Ammon's horn (tissue), 1 donor: ENCODE measurements at regions not wholly inside any gene's neighbourhood (a gene's known extent, or its start where the extent isn't known, plus 50 kb on each side); places are given as distances from the start of the nearest gene placed in this dataset.
"Not testable (repeated sequence)": the region's sequence is repeated elsewhere in the genome, so short reads cannot be mapped to it uniquely, and the experiment has no call there.

ENCODE experiments used
- DNase-seq: peaks from one replicate; pipeline ENCODE4 v3.0.0-alpha.2; 2016; ENCODE audit warnings: low spot score

DNA sequence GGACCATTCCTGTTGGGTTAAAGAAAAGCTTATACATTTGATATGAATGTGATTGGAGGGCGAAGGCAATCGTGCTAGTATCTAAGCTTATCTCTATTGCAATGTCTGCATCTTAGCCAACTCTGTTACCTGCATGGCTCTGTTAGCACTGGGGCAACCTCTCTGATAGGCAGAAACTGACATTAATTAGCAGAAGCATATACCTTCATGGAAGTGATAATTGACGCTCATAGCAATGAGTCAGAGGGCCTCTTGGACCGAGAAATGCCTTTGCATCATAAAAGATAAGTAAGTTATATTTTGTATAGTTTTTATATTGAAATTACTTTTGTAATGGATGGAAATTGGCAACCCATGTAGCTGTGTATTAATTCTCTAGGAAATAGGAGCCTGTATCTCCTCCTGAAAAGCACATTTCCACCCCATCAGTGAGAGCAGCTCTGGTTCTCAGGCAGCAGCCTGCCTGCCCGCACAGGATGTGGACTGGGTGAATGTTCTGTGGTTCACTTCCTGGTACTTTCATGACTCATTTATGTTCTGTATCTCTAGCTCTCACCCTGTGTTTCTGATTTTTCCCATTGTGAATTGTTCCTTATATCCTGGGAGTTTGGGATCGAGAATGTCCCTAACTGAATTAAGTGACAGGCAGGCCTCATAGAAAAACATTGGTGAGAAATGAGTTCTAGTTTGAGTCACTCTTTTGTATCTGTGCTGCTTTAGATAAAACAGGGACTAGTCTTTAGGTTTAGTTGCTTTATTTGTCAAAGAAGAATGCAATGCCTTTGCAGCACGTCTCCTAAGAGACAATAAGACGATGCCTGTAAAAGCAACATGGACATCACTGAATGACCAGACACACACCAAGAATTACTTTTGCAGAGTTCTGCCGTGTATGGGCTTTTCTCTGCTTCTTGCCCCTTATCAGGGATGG lies 344.9 kb downstream of the DCDC2C start:
- DNase-seq: no peak

DNA sequence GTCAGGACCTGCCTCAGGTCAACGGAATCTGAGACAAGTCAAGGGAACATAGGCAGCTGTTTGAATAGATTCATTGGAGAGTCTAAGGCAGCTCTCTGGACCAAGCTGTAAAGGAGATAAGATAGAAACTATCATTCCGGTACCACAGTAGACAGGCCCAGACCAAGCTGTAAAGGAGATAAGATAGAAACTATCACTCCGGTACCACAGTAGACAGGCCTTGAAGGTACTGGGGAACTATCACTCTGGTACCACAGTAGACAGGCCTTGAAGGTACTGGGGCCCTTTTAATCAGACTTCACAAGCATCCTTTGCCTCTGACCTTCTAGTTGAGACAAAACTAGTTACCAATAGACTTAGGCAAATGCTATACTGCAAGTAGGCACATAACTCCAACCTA lies 346.1 kb downstream of the DCDC2C start:
- DNase-seq: no peak

DNA sequence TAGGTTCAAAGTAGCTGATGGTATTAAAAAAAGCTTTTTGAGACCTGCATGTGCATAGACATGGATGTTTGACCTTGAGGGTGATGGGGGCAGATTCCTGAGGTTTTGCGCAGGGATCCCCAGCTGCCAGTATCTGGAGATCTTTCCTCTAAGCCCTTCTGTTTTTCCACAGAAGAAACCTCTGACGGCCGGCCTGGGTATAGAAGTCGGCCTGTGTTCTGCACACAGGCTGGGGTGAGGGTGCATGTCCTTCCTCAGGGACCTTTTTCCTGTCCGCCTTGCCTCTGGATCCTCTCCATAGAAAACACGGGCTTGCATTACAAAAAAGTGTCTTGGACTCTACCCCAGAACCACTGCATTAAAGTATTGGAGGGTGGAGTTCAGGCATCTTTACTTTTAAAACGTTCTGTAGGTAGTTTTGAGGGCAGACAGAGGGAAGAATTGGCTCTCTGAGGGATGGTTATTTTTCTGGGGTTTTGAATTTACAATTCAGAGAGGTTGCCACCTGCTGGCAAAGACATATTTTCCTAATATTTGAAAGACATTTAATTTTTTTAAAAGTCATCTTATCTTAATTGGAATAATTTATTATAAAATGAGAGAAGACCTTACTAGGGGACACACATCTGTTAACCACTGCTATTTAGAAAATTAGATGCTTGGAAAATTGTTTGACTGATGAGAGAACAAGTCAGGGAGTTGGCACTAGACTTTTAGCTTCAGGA lies 350.6 kb downstream of the DCDC2C start:
- no peak for DNase-seq

DNA sequence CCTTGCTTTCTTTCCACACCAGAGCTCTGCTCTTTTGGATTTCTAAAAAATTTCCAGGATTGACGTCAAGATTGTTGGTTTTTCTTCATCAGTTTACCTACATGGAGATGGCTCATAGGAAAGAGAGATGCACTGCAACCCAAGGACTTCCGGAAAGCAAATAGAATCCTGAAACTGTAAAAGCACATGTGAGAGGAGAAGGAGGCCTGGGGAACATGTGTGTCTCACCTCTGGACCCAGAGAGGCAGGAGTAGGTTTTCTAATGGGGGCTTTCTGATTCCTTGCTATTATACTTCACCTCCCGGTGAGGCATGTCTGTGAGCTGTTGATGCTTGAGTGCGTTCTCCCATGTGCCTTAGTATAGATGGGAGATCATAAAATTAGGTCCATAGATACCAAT lies 362.8 kb downstream of the DCDC2C start:
- DNase-seq: no peak

DNA sequence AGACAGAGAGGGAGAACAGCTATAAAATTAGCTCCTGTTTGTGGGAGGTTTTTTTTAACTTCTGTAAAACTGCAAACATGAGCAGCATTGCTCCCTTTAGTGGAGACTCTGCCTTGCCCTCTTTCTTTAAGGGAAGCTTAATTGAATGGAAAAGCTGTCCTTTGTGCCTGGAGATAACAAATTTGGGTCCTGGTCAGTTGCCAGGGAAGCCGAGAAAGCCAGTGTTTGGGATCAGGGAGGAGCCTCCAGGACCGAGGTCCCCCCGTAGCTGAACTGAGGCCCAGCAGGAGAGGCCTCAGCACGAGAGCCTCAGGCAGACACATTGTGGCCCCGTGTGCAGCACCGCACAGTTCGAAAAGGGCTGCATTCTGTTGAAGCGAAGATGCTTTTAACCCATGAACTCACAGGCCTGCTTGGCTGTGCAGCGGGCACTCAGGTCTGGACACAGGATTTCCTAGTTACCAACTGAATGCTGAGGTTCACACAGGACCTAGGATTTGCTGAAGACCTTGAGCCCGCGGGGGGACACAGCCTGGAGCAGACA lies 369.7 kb downstream of the DCDC2C start:
- DNase-seq: no peak

DNA sequence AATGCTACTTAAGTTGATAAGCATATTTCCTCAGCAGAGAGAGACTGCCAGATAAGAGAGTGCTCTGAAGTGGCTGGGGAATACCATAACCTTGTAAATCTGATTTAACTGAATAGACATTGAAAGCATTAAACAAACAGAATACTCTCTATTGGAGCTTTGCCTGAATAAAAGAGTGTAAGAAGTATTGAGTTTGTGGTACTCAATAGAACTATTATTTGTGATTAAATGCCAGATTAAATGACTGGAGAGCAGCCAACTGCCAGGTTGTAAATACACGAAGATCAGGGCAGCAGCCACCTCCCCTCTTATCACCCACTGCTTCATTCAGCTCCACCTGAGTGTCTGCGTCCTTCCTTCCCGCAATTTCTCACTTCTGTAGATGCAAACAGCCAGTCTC lies 373.6 kb downstream of the DCDC2C start:
- DNase-seq: no peak

DNA sequence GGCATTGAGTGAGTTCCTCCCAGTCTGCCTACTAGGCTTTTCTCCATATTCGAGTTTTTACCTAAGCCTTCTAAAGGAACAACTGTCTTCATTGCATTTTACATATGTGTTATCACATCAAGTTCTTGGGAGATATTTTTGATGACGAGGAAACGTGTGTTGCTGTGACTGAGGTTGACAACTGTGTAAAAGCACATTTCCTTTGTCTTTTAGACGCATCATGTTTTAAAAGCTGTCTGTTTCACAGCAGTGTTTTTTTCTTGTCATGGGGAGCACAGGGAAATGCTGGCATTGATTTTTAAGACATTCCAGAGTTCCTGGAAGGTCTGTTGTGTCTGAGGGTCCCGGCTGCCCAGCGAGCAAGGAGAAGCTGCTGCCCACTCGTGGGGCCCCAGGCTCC lies 381.8 kb downstream of the DCDC2C start:
- DNase-seq: no peak

DNA sequence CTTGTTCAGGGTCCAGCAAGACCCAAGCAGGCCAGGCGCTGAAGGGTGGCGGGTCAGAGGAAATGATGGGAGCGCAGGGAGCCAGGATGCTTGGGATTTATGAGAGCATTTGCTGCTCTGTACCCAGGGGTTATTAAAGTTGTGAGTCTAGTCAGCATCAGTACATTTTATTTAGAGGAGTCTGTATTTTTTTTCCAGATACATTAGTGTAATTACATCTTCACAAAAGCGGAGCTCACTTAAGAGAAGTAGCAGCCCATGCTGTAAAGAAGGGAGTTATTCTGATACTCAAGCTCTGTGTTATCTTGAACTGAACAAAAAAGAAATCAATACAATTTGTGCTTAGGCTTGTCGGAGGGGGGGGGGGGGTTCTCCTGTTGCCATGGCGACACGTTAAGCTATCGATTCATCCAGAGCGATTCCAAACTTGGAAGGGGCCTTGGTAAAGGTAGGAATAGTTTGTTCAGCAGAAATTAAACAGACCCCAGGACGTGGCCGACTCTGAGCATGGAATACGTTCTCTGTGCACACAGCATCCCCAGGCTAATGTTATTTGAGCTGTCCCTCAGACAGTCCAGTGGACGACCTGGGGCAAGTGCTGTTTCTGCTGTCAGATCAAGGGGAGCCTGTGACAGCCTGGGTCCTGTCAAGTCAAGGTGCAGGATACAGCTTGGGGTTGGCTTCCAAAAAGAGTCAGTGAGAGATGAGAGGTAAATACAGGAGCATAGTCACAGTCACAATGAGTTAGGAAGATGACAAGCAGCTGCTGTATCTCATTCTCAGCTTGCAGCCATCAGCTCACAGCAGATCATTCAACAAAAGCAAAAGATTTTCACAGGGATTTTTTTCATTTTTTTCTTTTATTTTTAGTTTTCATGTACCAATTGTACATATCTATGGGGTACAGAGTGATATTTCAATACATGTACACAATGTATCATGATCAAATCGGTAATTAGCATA lies 387.6 kb downstream of the DCDC2C start:
- DNase-seq: no peak

DNA sequence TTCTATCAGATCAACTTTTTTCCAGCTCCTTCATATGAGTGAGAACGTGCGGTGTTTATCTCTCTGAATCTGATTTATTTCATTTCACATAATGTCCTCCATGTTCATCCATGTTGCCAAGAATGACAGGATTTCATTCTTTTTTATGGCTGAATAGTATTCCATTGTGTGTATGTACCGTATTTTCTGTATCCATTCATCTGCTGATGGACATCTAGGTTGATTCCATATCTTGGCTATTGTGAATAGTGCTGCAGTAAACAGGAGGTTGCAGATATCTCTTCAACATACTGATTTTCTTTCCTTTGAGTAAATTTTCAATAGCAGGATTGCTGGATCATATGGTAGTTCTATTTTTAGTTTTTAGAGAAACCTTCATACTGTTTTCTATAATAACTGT lies 388.5 kb downstream of the DCDC2C start:
- DNase-seq: no peak

DNA sequence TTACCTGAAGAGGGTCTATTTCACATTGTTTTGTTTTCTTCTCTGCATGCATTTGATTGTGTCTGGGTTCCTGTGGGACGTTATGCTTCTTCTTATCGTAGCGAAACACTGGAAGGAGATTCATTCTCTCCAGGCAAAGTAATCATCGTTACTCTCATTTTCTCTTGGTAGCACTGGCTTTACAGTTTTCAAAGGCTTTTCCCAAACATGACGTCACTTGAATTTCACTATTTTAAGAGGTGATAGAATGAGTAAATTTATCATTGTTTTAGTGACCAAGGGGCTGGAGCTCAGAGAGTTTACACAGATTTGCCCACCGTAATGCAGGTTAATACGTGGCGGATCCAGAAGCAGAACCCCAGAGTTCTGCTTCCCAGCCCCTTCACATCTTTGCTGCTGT lies 391.4 kb downstream of the DCDC2C start:
- no peak for DNase-seq

DNA sequence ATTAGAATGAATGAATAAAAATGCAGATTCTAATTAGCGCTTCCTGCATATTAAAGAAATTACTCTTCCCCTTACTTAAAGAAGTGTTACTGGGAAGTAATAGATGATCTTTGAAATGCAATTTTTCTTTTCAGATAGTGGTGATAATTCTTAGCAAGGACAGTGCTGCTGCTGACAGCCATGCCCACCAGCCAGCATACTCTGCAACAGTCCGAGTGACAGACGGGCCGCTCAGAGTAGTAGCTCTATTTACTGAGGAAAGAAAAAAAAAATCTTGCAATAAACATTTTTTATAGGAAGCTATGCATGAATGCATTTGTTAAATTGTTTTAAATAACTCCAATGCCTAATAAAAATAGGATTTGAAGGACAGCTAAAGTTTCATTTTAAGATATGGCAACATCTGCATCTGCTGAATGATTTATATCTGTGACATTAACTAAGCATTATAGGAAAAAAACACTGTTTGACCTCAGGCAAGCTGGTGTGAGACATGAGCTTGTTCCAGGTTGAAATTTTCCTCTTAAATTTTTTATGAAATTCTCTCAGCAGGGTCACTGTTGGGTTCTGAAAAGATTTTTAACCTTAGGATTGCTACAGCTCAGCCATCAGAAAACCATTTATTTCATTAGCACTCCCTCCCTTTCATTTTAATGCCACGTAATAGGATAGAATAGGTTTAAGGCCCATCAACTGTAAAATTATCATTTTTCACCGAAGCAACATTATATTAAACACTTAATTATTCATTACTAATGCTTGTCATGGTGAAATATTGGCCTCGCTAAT lies 393.8 kb downstream of the DCDC2C start:
- DNase-seq: no peak

DNA sequence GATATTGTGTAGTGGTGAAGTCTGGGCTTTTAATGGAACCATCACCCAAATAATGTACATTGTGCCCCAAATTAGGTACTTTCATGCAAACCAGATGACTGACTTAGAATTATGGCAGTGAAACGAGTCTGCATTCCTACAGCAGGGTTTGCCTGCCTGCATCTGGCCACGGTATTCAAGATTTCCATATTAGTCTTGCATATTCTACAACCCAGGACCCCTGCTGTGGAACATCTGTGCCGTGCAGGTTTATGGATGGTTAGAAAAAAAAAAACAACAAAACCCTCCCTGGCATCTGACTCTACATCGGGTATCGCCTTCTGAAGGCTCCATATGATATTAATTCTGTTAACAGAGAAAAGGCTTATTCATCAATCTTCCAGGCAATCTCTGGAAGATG lies 394.8 kb downstream of the DCDC2C start:
- no peak for DNase-seq

DNA sequence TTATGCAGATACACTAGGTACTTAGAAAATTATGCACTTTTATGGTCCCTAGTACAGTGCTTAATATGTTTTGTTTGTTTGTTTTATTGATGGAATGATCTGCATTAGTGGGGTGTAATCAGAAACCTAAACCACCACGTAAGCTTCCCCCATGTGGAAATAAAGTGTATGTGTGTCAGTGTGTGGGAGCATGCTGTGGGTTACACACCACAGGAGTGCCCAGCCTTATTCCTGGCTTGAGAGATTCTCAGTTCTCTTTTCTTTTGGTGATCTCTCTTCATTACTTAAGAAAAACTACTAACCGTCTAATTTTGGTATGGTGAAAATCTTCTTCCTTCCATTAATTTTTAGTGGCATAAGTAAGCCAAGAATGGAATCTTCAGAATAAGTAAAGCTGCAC lies 398.6 kb downstream of the DCDC2C start:
- DNase-seq: no peak

DNA sequence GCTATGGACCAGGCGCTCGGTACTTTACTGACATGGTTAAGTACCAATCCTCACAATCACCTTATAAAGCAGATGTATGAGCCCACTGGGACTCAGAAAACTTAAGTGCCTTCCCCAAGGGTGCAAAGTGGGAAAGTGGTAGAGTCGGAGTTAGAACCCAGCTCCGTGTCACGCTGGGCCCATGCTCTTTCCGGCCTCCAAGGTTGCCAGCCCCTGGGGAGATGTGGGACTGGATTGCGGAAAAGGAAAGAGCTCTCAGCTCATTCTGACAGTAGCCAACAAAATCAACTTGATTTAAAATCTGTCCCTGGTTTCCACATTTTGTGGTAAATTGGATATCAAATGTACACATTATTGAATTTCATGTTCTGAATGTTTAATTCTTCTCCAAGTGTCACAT lies 403.8 kb downstream of the DCDC2C start:
- no peak for DNase-seq

DNA sequence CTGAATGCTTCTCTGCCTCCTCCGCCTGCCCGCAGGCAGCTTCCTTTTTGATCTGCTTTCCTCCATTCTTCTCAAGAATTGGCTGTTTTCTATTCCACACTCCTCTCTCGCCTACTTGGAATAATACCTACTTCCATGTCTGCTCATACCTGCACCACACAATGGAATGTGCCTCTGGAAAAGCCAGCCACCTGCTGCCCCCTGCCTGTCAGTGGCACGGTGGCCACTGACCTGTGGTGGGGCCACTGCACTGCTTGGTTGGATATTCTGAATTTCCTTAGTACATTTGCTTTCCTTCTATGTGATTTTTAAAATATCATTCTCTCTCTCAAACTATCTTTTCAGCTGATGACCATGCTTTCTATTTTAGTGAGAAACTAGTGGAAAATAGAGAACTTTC lies 406.9 kb downstream of the DCDC2C start:
- no peak for DNase-seq

DNA sequence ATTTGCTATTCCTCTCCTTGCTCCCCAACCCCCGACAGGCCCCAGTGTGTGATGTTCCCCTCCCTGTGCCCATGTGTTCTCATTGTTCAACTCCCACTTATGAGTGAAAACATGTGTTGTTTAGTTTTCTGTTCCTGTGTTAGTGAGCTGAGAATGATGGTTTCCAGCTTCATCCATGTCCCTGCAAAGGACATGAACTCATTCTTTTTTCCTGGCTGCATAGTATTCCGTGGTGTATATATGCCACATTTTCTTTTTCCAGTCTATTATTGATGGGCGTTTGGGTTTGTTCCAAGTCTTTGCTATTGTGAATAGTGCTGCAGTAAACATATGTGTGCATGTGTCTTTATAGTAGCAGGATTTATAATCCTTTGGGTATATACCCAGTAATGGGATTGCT lies 412.1 kb downstream of the DCDC2C start:
- not testable (repeated sequence) for DNase-seq

DNA sequence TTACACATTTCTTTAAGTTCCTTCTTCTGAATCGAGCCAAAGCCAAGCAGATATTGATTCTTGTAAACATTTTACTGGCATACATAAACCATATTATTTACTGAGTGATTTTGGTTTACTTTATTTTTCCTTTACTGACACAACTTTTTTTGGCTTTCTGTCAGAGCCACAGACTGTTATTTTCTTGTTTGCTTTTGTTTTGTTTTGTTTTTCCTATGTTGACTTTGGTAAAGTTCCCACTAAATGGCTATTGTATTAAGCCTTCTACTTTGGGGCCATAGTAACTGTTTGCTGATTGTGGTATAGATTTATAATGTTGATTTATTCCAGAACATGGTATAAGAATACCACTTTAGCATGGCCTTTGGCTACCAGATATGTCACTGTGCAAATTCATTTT lies 419.4 kb downstream of the DCDC2C start:
- no peak for DNase-seq

DNA sequence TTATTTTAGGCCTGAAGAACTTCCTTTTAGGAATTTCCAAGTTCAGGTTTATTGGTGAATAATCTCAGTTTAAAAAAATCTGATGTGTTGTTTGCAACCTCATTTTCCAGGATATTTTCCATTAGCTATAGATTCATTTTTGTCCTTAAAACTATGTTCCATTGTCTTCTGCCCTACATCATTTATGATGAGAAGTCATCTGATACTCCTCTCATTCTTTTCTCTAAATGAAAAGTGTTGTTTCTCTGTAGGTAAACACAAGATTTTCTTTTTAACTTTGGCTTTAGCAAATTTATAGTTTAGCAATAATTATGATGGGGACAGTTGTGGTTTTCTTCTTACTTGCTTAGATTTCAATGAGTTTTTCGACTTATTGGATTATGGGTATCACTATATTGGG lies 427.3 kb downstream of the DCDC2C start:
- DNase-seq: no peak

DNA sequence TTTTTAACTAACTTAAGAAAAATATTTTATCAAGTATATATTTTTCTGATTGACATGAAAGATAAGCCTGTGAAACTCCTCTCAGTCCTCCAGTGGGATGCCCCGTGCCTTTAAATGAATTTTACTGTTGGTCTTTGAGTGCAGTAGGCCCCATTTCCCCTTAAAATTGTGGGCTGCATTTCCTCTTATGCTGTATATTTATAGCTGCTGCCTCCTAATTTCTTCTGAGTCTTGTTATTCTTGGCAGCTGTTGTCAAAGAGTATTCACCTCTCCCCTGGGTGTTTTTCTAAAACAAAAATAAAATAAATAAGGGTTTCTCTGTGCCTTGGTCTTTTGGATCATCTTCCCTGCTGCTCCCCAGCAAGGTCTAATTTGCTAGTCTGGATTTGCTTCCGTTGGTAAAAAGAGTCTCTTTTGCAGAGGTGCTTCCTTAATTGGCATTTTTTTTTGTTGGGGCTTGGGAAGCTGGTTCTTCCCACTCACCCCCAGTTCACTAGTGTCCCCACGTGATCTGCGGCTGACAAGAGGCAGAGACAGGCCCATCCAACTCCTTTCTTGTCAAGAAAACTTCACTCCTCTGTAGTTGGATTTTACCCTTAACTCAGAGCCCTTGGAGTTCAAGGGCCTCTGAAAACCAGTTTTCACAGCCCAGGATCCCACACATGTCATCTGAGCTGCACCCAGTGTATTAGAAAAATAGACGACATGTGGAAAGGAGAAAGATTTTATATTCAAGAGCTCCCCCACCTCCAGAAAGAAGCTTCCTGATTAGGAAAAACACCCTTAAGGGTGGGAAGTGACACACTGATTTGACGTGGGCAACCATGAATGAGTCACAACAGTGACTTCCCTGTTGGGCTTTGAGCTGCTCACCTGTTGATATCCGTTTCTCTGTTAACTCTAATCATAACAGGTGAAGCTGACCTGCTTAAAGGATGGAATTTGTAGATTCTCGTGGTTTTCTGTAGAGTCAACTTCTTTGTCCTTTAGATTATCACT lies 431.5 kb downstream of the DCDC2C start:
- DNase-seq: no peak

DNA sequence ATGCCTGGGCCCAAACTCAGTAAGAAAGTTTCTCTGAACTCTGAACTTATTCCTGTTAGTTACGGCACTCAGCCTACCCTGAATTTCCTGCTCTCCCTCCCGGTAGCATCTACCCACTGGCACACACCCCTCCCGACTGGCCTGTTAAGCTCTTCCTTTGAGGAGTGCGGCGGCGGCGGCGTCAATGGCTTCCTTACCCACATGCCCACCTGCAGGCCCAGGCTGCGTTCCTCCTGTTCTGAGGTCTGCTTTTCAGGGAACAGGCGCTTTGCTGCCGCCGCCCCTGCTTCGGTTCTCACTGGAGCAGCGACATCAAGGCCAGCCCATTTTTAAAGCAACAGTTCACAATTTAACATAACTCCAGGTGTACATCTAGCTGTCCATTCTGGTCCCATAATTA lies 432.4 kb downstream of the DCDC2C start:
- no peak for DNase-seq
